ENCODE measurements at regions not wholly inside any gene's neighbourhood (a gene's known extent, or its start where the extent isn't known, plus 50 kb on each side); places are given as distances from the start of the nearest gene placed in this dataset.

DNA sequence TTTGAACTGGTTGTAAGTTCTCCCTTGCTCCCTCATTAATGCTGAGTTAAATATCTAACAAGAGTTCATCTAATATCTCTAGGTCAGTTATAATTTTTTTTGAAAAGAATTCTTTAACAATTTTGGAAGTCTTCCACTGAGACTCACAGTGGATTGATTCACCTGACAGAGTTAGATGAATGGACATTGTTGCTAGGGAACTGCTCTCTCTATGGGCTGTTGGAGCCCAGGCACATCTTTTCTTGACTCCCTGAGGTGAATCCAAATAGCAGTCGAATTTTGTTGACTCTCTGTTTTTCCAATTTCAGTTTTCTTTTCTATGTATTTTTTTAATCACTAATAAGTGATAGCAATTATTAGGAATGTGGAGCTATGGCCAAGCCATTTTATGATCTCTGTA lies 996.1 kb upstream of the PABPC4L start:
- TF ChIP-seq, protein P1, sequence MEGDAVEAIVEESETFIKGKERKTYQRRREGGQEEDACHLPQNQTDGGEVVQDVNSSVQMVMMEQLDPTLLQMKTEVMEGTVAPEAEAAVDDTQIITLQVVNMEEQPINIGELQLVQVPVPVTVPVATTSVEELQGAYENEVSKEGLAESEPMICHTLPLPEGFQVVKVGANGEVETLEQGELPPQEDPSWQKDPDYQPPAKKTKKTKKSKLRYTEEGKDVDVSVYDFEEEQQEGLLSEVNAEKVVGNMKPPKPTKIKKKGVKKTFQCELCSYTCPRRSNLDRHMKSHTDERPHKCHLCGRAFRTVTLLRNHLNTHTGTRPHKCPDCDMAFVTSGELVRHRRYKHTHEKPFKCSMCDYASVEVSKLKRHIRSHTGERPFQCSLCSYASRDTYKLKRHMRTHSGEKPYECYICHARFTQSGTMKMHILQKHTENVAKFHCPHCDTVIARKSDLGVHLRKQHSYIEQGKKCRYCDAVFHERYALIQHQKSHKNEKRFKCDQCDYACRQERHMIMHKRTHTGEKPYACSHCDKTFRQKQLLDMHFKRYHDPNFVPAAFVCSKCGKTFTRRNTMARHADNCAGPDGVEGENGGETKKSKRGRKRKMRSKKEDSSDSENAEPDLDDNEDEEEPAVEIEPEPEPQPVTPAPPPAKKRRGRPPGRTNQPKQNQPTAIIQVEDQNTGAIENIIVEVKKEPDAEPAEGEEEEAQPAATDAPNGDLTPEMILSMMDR (IDR thresholded peaks at IDR 0.05), result no peak
- TF ChIP-seq POLR2AphosphoS5 (IDR thresholded peaks at IDR 0.05), result no peak

Data from prostate gland (tissue), 2 donors.